Hepatocyte (in vitro differentiated cells): ENCODE measurements at regions not wholly inside any gene's neighbourhood (a gene's known extent, or its start where the extent isn't known, plus 50 kb on each side); places are given as distances from the start of the nearest gene placed in this dataset.
A peak's percentile ranks its signal among the peaks of the same experiment; 100 is the strongest.

Experiments used
- DNase-seq: peaks from one replicate; pipeline ENCODE4 v3.0.0-alpha.2; 2016; ENCODE audit warnings: low spot score
- H2AFZ ChIP-seq: fragments of 200-600 bp; sonication (generic); 2 replicates; pipeline ENCODE4 v1.6.0; 2016; ENCODE audit warnings: antibody characterized with exemption, mild to moderate bottlenecking
- H3K27ac ChIP-seq: fragments of 200-600 bp; sonication (generic); 2 replicates; pipeline ENCODE4 v1.5.1; 2016; ENCODE audit warnings: mild to moderate bottlenecking
- H3K27me3 ChIP-seq: fragments of 200-600 bp; sonication (generic); 2 replicates; pipeline ENCODE4 v1.6.1; 2016
- H3K36me3 ChIP-seq: fragments of 200-600 bp; sonication (generic); replicated peaks from 2 replicates; pipeline ENCODE4 v1.5.1; 2016; ENCODE audit warnings: low read depth; ENCODE audit not compliant: insufficient read depth
- H3K4me1 ChIP-seq: fragments of 200-600 bp; sonication (generic); 2 replicates; pipeline ENCODE4 v1.5.1; 2016; ENCODE audit warnings: mild to moderate bottlenecking, moderate library complexity; ENCODE audit not compliant: insufficient read depth
- H3K4me2 ChIP-seq: fragments of 200-600 bp; sonication (generic); 2 replicates; pipeline ENCODE4 v1.6.0; 2016
- H3K4me3 ChIP-seq: fragments of 200-600 bp; sonication (generic); 2 replicates; pipeline ENCODE4 v1.5.1; 2016; ENCODE audit warnings: mild to moderate bottlenecking
- H3K79me2 ChIP-seq: fragments of 200-600 bp; sonication (generic); 2 replicates; pipeline ENCODE4 v1.6.0; 2017; ENCODE audit warnings: mild to moderate bottlenecking
- H3K9me2 ChIP-seq: fragments of 200-600 bp; sonication (generic); replicated peaks from 2 replicates; pipeline ENCODE4 v1.6.0; 2017; ENCODE audit warnings: mild to moderate bottlenecking; ENCODE audit not compliant: insufficient read depth
- H3K9me3 ChIP-seq: fragments of 200-600 bp; sonication (generic); 2 replicates; pipeline ENCODE4 v1.5.1; 2016; ENCODE audit warnings: low read depth, mild to moderate bottlenecking
- H4K20me1 ChIP-seq: fragments of 200-600 bp; sonication (generic); 2 replicates; pipeline ENCODE4 v1.6.0; 2016; ENCODE audit warnings: mild to moderate bottlenecking; ENCODE audit not compliant: insufficient read depth, poor library complexity, severe bottlenecking
- CTCF ChIP-seq: fragments of 200-600 bp; sonication (generic); IDR thresholded peaks from 2 replicates; pipeline ENCODE4 v1.5.1; 2016; ENCODE audit warnings: antibody characterized with exemption, mild to moderate bottlenecking; ENCODE audit not compliant: poor library complexity
- EZH2 ChIP-seq: fragments of 200-600 bp; sonication (generic); IDR thresholded peaks from 2 replicates; pipeline ENCODE4 v1.6.1; 2016; ENCODE audit warnings: antibody characterized with exemption, mild to moderate bottlenecking, borderline replicate concordance
- EZH2phosphoT487 ChIP-seq: fragments of 200-600 bp; sonication (generic); IDR thresholded peaks from one replicate; pipeline ENCODE4 v1.6.1; 2018; ENCODE audit warnings: antibody characterized with exemption, mild to moderate bottlenecking, low read depth, moderate library complexity; ENCODE audit not compliant: unreplicated experiment, severe bottlenecking
- WGBS: methylation state at CpG from one replicate; pipeline ENCODE4 v1.1.6; 2016; ENCODE audit warnings: low lambda C conversion rate; ENCODE audit errors: missing lambda C conversion rate; 5-methylcytosine and 5-hydroxymethylcytosine counted together

GRCh38 chr6:8710668-8711431, 275.5 kb upstream of the SLC35B3 start:
- Histone ChIP-seq H3K27ac (no peak overlapping the region), H3K27me3 (no peaks in the 10 kb centered on the region), H3K4me2 (no peak overlapping the region), H3K4me1 (no peaks in the 10 kb centered on the region), H2AFZ (no peak overlapping the region), H3K36me3 (no peaks in the 10 kb centered on the region), H3K79me2 (no peaks in the 10 kb centered on the region), H3K9me3 (no peaks in the 10 kb centered on the region), H3K9me2 (no peaks in the 10 kb centered on the region), H3K4me3 (no peak overlapping the region), H4K20me1 (no peaks in the 10 kb centered on the region)
- DNase-seq: no peak
- 97% methylated on average over 5 of the region's 5 CpGs for whole genome bisulfite sequencing
- no peak for TF ChIP-seq EZH2phosphoT487
- no peak for TF ChIP-seq CTCF
- TF ChIP-seq EZH2: no peak

GRCh38 chr6:8707956-8708772, 272.8 kb upstream of the SLC35B3 start:
- no peaks in the 10 kb centered on the region for H3K79me2 ChIP-seq
- no peaks in the 10 kb centered on the region for H3K27me3 ChIP-seq
- peak overlapping the region; percentile 65 for H3K4me2 ChIP-seq
- WGBS: 24% methylated on average over 7 of the region's 7 CpGs
- TF ChIP-seq EZH2phosphoT487 (no peak), CTCF (peak; percentile 72)
- no peaks in the 10 kb centered on the region for H3K9me3 ChIP-seq
- H3K36me3 ChIP-seq: no peaks in the 10 kb centered on the region
- H3K9me2 ChIP-seq: no peaks in the 10 kb centered on the region
- H3K27ac ChIP-seq: no peak overlapping the region
- H2AFZ ChIP-seq: no peak overlapping the region
- peak; percentile 65 for DNase-seq
- H3K4me3 ChIP-seq: no peak overlapping the region
- H4K20me1 ChIP-seq: no peaks in the 10 kb centered on the region
- H3K4me1 ChIP-seq: no peaks in the 10 kb centered on the region

- H3K79me2 ChIP-seq: no peaks in the 10 kb centered on the region
- 89% methylated on average over 4 of the region's 4 CpGs for WGBS
- no peak overlapping the region for H3K4me2 ChIP-seq
- no peak for DNase-seq
- H3K27me3 ChIP-seq: no peaks in the 10 kb centered on the region
- TF ChIP-seq EZH2: no peak
- TF ChIP-seq EZH2phosphoT487: no peak
- TF ChIP-seq CTCF: no peak
- H3K4me1 ChIP-seq: no peaks in the 10 kb centered on the region
- no peaks in the 10 kb centered on the region for H3K36me3 ChIP-seq
- H3K9me3 ChIP-seq: no peaks in the 10 kb centered on the region
- no peaks in the 10 kb centered on the region for H4K20me1 ChIP-seq
- no peaks in the 10 kb centered on the region for H3K9me2 ChIP-seq
- no peak overlapping the region for H2AFZ ChIP-seq
- no peak overlapping the region for H3K4me3 ChIP-seq
- no peak overlapping the region for H3K27ac ChIP-seq
These were observed 272.0 kb upstream of the SLC35B3 start for GRCh38 chr6:8707369-8707768.
